ENCODE measurements at regions not wholly inside any gene's neighbourhood (a gene's known extent, or its start where the extent isn't known, plus 50 kb on each side); places are given as distances from the start of the nearest gene placed in this dataset.

DNA sequence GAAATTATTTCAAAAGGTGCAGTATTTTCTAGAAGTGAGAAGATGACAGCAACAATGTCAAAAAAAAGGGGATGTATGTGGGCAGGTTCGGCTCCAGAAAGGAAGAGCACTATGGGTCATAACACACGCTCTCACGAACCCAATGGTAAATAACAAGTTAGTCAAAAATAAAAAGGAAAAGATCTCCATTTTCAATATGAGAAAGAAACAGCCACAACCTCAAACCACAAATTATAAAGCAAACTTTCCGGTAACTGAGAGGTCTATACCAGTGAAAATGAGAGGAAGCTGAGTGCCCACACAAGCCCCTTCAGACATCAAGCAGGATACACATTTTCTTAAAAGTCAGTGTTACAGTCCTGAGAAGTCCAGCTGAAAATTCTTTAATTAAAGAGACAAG, 398.5 kb upstream of the RPS23 start:
- intact Hi-C loops (cut with DNase I; ENCODE audit: low total_unique reads), result no loop called here
- H3K9me3 ChIP-seq, result no peaks in the 10 kb centered on the region
- H3K4me3 ChIP-seq, result no peak overlapping the region
- no peaks in the 10 kb centered on the region for H3K36me3 ChIP-seq
- H3K4me1 ChIP-seq, result no peaks in the 10 kb centered on the region
- no peak overlapping the region for H3K27ac ChIP-seq
- no peak for DNase-seq
- WGBS, 5 donors, result 22 to 51% (median 24%) methylated on average over 4 of the region's 4 CpGs
- no peak for TF ChIP-seq POLR2AphosphoS5 (IDR thresholded peaks at IDR 0.05)
- TF ChIP-seq, protein P1, sequence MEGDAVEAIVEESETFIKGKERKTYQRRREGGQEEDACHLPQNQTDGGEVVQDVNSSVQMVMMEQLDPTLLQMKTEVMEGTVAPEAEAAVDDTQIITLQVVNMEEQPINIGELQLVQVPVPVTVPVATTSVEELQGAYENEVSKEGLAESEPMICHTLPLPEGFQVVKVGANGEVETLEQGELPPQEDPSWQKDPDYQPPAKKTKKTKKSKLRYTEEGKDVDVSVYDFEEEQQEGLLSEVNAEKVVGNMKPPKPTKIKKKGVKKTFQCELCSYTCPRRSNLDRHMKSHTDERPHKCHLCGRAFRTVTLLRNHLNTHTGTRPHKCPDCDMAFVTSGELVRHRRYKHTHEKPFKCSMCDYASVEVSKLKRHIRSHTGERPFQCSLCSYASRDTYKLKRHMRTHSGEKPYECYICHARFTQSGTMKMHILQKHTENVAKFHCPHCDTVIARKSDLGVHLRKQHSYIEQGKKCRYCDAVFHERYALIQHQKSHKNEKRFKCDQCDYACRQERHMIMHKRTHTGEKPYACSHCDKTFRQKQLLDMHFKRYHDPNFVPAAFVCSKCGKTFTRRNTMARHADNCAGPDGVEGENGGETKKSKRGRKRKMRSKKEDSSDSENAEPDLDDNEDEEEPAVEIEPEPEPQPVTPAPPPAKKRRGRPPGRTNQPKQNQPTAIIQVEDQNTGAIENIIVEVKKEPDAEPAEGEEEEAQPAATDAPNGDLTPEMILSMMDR (IDR thresholded peaks at IDR 0.05 in 8 of 11, conservative IDR thresholded peaks at IDR 0.05 in 3 of 11), result no peak
- no peak for TF ChIP-seq POLR2A (IDR thresholded peaks at IDR 0.05)
- no peaks in the 10 kb centered on the region for H3K27me3 ChIP-seq (replicated peaks in 1 of 7)

DNA sequence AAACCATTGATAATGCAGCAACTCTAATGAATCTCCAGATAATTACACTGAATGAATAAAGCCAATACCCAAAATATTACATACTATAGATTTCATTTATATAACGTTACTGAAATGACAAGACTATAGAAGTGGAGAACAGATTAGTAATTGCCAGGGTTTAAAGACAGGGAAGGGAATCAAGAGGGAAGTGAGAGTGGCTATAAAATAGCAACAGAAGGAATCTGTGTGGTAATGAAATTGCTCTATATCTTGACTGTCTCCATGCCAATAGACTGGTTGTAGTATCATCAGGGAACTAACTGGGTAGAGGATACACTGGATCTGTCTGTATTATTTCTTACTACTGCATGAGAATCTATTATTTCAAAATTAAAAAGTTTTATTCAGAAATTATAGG, 396.5 kb upstream of the RPS23 start:
- H3K27me3 ChIP-seq (replicated peaks in 1 of 7), result no peaks in the 10 kb centered on the region
- no peak overlapping the region for H3K4me3 ChIP-seq
- H3K4me1 ChIP-seq, result no peaks in the 10 kb centered on the region
- no peak for DNase-seq
- H3K27ac ChIP-seq, result no peak overlapping the region
- H3K36me3 ChIP-seq, result no peaks in the 10 kb centered on the region
- intact Hi-C loops (cut with DNase I; ENCODE audit: low total_unique reads), result no loop called here
- H3K9me3 ChIP-seq, result no peaks in the 10 kb centered on the region
- 80 to 96% (median 87%) methylated on average over 1 of the region's 1 CpG for WGBS, 5 donors
- no peak for TF ChIP-seq POLR2A (IDR thresholded peaks at IDR 0.05)
- no peak for TF ChIP-seq POLR2AphosphoS5 (IDR thresholded peaks at IDR 0.05)
- TF ChIP-seq, protein P1 (IDR thresholded peaks at IDR 0.05 in 8 of 11, conservative IDR thresholded peaks at IDR 0.05 in 3 of 11), result no peak

DNA sequence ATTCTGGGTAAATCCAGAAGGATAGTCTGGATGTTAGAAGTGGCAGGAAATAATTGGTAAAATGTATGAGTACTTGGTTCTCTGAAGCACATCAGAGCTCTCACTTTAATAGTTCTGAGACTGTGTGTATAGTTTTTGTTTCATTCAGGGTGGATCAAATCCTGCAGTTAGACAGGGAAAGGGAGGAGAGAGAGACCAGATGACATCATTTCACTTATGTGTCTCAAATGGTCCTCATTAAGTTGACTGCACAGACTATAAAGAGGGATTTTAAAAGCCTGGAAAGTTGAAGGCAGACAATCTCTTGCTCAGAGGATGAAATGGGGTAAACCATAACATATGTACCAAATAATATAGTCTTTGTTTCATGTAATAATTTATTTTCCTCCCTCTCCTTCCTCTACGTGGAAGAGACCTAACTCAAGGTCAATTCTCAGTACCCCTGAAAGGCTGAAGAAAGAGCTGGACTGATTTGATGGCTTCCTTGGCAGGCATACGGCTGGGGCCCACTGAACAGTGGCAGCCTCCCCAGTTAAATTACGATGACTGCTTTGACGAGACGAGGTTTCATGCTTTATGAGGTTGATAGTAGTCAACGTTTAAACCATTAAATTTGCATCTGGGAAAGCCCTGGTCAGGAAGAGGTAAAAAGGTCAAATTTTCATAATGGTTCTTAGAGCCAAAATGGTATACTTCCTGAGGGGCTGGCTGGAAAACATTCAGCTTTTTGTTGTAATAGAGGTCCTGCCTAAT, 395.1 kb upstream of the RPS23 start:
- H3K36me3 ChIP-seq, result no peaks in the 10 kb centered on the region
- intact Hi-C loops (cut with DNase I; ENCODE audit: low total_unique reads), result no loop called here
- TF ChIP-seq POLR2A (IDR thresholded peaks at IDR 0.05) (no peak), POLR2AphosphoS5 (IDR thresholded peaks at IDR 0.05) (no peak)
- TF ChIP-seq, protein P1 (IDR thresholded peaks at IDR 0.05 in 8 of 11, conservative IDR thresholded peaks at IDR 0.05 in 3 of 11), result no peak
- 49 to 65% (median 58%) methylated on average over 6 of the region's 6 CpGs for WGBS, 5 donors
- no peak overlapping the region for H3K4me3 ChIP-seq
- no peak overlapping the region for H3K27ac ChIP-seq
- H3K4me1 ChIP-seq, result no peaks in the 10 kb centered on the region
- H3K27me3 ChIP-seq (replicated peaks in 1 of 7), result no peaks in the 10 kb centered on the region
- DNase-seq, result no peak
- no peaks in the 10 kb centered on the region for H3K9me3 ChIP-seq

DNA sequence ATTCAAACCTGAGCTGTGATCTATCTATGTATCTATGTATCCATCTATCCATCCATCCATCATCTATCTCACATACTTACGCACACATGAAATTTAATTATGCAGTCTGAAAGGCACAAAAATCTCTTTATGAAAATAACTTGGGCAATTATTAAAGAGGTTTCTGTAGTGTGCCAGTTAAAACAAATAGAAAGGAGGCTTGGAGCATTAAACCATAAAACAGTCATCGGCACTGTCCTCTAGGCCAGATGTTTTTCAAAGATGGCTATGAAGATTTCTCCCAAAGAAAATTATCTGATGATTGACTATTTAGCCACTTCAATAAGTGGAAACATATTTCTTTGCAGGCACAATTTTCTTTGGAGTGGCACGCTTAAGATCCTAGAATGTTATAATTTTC, 392.5 kb upstream of the RPS23 start:
- intact Hi-C loops (cut with DNase I; ENCODE audit: low total_unique reads), result no loop called here
- Histone ChIP-seq H3K27me3 (replicated peaks in 1 of 7) (no peaks in the 10 kb centered on the region), H3K27ac (no peak overlapping the region), H3K36me3 (no peaks in the 10 kb centered on the region), H3K4me1 (no peaks in the 10 kb centered on the region), H3K9me3 (no peaks in the 10 kb centered on the region), H3K4me3 (no peak overlapping the region)
- DNase-seq, result no peak
- TF ChIP-seq, protein P1 (IDR thresholded peaks at IDR 0.05 in 8 of 11, conservative IDR thresholded peaks at IDR 0.05 in 3 of 11), result no peak
- TF ChIP-seq POLR2A (IDR thresholded peaks at IDR 0.05) (no peak), POLR2AphosphoS5 (IDR thresholded peaks at IDR 0.05) (no peak)
- WGBS, 5 donors, result 93 to 97% (median 95%) methylated on average over 3 of the region's 3 CpGs
